ENCODE measurements at regions not wholly inside any gene's neighbourhood (a gene's known extent, or its start where the extent isn't known, plus 50 kb on each side); places are given as distances from the start of the nearest gene placed in this dataset.

DNA sequence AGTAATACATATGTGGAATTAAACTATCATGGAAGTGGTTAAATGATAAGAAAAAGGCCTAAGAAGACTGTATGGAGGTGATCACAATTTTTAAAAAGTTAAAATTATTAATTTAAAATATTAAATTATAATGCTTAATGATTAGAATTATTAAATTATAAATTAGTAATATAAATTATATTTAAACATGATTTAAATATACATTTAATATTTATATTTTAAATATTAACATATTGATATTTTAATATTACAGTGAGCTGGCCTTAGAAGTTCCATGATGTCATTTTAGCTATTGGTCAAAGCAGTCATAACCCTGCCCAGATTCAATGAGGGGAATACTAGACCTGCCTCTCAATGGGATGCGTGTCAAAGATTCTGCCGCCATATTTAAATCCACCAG lies 281.2 kb downstream of the PRDM2 start:
- DNase-seq: no peak

DNA sequence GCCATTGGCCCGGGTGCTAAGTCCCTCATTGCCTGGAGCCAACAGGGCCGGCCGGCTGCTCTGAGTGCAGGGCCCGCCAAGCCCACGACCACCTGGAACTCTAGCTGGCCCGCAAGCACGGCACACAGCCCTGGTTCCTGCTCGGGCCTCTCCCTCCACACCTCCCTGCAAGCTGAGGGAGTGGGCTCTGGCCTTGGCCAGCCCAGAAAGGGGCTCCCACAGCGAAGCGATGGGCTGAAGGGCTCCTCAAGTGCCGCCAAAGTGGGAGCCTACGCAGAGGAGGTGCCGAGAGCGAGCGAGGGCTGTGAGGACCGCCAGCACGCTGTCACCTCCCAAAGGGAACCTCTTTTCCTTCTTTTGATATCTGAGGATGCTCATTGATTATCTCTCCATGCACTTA lies 283.4 kb downstream of the PRDM2 start:
- DNase-seq: no peak

DNA sequence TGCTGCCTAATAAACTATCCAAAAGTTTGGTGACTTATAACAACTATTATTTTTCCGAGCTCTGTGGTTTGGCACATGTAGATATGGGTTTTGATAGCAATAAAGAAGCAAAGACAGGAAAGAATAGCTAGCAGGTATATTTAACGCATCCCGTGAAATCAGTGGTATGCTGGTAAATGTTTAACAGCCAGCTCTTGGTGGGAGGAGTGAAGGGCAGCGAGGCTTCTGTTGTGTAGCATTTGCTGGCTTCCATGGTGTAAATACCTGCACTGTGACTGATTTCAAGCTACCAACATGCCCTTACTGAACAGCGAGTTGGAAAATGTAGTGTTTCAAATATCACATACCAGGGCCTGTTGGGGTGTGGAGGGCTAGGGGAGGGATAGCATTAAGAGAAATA lies 291.0 kb downstream of the PRDM2 start:
- DNase-seq: no peak

DNA sequence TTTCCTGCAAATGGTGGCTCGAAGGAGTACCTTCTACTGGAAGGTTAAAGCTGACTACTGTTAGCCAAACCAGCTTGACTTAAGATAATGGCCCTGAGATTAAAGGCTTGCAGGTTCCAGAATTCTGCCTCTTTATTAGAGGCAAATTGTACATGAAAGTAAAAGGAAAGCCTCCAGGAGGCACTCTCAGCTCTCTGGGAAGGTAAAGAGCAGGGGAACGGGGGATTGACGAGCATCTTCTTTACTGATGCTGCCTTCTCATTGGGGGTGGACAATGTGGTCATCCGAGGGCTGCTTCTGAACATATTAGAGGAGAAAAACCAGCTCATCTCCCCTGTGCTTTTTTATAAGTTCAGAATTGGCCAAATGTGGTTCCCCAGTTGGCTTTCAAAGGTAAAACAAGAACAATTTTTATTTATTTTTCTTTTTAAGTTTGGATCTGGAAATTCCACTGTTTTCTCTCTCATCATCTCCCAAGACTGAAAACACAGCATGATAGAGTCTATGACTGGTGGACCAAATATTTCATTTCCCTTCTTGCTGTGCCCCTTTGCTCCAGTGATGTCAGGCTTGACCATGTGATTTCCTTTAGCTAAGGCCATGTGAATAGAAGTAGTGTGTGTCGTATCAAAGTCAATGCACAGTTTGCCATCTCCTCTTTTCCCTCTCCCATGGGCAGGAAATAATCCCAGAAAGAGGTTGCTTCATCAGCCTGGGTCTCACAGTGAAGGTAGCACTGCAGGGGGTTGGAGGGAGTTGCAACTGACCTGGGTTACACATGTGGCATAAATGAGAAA lies 292.7 kb downstream of the PRDM2 start:
- DNase-seq: no peak

DNA sequence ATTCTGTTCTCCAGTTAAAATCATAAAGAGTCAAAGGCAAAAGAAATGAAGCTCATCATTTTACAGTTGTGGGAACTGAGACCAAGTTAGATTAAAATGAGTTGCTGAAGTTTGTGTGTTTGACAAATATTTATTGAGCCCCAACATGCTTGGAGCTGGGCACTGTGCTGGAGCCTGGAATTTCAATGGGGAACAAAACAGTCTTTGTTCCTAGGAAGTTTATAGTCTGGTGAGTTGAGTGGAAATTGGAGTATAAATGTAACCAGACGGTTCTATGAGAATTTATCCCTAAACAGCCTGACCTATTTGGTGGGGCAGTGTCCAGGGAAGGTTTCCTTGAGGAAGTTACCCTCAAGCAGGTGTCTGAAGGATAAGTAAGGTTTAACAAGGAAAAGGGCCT lies 294.4 kb downstream of the PRDM2 start:
- no peak for DNase-seq

DNA sequence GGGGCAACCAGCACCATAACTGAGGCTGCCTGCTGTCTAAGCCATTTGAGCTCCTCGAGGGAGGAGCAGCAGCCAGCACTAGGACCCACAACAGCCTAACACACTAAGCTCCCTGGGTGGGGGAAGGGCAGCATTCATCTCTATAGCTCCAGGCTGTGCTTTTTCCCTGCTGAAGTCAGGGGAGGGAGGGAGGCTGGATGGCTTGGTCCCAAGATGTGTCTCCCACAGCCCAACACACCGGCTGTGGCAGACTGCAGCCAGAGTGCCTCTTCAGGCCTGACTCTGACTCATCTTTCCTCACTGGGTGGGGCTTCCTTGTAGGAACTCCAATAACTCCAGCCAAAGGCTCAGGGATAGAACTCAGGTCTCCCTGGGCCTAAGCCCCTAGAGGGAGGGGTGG lies 296.3 kb downstream of the PRDM2 start:
- DNase-seq: no peak

DNA sequence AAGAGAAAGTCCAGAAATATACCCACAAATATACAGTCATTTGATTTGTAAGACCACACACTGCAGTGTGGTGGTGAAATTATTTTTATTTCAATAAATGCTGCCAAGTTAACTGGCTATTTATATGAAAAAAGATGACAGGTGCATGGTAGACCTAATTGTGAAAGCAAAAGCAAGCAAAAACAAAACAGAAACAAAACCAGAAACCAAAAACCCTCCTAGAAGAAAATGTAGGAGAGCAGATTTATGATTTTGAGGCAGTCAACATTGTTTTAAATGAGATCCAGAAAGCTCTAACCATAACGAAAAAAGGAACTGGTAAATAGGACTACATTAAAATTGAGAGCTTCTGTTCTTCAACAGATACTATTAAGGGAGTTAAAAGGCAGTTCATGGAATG lies 303.6 kb downstream of the PRDM2 start:
- no peak for DNase-seq

DNA sequence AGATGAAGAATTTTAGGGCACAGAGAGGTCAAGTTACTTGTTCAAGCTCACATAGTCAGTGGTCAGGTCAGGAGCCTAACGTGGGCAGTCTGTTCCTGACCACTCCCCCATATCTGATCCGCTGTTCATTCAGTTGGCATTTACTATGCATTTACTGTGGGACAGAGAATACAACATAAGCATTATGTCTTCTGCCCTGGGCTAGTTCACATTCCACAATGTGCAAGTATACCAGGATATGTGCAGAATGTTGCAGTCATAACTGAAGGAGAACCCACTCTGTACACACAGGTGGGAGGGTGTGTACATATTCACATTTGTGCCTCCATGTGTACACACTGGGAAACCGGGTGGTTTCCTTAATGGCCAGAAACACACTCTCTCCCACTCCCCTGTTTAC lies 309.6 kb downstream of the PRDM2 start:
- DNase-seq: no peak

DNA sequence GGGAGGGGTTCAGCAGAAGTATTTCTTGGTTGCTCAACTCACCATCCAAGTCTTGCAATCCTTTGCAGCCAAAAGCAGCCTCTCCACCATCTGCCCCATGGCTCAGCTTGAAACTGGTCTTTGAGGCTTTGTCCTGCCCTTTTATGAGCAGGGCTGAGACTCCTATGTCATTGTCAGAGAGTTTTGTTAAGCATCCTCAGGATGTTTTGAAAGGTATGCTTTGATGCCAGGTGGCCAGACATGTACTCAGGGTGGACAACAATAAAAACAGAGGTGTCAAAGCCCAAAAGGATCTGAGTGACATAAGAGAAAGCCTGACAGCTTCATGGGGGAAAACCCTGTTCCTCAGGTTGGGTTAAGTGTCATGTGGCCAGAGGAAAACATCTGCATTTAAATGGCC lies 310.5 kb downstream of the PRDM2 start:
- DNase-seq: no peak

DNA sequence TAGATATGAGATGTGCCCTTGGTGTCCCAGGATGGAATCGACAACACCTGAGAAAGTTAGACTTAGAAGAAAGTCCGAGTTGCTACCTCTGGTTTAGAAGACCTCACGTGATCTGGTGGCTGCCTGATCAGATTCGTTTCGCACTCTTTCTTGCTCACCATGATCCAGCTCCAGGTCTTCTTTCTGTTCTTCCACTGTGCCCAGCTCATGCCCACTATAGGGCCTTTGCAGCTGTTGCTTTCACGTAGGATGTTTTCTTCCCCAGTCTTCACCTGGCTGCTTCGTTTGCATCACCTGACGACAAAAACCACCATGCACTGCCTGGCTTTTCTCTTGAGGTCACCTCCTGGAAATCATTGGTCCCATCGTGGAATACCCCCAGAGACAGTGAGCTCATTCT lies 311.1 kb downstream of the PRDM2 start:
- DNase-seq: no peak

DNA sequence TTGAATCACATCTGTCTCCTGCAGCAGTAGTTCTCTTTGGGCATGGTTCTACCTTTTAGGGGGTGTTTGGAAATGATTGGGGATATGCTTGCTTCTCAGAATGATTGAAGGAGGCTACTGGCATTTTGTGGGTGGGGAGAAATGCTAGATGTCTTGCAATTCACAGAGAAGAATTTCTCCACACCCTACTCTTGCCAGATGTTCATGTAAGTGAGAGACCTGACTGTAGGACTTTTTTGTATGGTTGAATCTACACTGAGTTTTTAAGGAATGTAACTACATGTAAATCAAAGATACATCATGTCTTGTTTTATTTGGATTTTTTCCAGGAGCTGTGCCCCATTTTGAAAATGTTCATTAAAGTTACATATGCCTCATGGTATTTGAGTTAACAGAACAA lies 311.9 kb downstream of the PRDM2 start:
- DNase-seq: no peak

DNA sequence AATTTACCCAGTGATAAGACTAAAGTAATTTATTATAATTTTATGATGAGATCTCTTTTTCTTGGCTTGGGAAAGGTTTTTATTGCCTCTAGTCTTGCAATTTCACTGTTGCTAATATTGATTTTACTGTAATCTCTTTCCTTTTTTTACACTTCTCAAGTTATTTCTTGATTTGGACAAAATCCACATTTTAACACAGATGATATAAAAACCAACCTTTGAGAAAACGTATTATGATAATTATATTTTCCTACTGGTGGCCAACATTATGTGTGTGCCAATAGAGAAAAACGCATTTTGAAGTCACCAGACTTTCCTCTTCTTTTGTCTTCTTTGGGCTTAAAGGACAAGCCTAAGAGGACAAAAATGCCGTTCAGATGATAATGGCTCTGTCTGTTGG lies 314.9 kb downstream of the PRDM2 start:
- no peak for DNase-seq

DNA sequence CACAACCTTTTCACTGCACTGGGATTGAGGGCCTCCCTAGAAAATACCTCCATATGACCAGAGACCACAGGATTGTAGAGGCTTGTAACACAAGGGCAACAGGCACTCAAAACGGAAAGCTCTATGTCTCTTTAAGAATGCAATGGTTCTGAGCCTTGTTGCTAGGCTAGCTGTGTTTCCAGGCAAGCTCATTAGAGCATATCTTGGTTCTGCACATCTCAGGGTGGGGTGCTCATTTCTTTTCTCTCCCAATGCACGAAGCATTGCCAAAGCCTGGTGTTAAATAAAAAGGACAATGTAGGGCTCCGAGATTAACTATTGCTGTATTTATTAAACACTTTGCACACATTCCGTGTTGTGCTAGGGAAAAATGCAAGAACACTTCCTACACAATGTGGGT lies 315.9 kb downstream of the PRDM2 start:
- no peak for DNase-seq

DNA sequence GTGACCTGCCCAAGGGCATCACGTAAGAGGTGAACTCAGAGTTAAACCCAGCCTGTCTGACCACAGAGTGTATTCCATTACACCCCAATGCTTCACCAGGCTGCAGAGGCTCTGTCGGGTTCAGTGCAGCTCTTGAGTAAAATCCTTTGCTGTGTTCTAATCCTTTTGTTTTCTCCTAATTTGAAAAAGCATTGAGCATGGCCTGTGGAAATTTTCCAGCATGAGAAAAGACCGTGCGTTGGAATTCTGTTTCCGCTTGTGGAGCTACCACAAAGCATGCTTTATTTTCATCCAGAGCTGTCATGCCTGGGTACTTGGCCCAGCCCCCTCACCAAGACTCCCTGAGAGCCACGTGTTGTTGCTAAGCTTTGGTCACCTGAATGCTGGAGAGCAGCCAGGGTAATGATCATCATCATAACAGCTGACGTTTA lies 317.6 kb downstream of the PRDM2 start:
- DNase-seq: no peak

DNA sequence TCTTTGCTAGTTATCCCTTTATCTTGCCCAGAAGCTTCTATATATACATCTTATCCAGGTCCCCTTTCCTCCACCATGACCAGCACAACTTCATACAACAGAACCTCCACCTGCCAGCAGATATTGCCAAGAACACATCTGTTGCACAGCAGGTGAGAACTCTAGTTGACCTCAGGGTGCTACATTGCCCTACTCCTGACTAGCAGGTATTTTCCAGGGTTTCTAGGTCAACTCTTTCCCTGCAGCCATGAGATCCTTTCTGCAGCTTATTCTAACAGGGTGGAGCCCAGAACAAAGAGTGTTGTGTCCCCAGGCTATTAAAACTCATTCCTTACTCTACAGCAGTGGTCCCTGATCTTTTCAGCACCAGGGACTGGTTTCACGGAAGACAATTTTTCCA lies 319.5 kb downstream of the PRDM2 start:
- no peak for DNase-seq

DNA sequence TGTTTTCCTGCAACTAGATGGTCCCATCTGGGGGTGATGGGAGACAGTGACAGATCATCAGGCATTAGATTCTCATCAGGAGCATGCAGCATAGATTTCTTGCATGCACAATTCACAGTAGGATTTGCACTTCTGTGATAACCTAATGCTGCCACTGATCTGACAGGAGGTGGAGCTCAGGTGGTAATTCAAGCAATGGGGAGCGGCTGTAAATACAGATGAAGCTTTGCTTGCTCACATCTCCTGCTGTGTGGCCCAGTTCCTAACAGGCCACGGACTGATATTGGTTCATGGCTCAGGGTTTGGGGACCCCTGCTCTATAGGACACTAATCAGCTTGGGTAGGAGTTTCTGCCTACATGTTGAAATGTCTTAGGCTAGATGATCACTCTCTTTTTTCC lies 320.0 kb downstream of the PRDM2 start:
- no peak for DNase-seq

DNA sequence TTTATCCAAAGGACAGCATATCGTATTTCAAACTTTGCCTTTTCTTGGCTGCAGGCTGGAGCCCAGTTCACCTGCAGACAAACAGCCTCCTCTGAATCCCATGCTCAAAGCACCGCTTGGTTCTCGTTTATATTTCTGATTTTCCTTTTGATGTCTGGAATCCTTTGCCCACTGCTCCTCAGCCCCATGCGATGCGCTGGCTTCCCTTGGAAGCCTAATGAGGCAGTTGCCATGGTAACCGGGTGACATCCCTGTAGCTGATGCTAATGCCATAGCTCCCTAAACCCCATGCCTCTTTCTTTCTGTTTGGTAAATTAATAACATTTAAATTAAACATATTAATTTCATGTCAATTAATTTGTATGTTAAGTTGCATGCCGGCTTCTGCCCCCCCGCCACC lies 327.1 kb downstream of the PRDM2 start:
- no peak for DNase-seq

DNA sequence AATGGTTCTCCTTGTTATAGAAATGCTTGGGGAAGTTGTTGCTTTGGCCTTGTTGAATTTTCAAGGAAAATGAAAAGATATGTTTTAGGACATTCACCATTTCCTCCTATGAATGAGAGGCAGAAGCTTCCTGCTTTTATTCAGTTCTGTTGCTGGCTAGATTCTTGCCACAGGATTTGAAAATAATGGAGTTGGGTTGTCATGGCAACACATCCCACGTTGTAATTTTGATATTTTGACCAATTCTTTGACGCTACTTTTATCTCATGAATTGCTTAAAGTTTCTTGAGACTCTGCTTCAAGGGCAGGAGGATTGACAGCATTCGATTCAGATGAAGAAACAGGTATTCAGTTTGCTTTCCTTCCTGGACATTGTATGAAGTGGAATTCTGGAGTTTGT lies 331.5 kb downstream of the PRDM2 start:
- DNase-seq: no peak

DNA sequence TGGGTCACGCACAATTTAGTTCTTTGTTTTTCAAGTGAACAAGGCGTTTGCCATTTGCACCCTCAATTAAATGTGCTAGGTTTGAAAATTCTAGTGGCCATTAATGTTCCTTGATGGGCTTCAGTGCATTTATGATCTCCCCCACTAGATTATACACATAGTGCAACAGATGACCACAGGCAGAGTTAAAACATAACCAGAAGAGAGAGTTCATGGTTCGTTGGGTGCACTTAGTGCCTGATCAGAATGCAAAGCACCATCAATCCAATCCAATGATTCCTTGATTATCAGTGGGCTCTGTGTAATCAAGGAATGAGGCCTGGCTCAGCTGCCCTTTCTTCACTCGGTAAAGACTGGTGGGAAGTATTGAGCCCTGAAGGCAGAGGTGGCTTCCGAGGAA lies 334.5 kb downstream of the PRDM2 start:
- DNase-seq: no peak

DNA sequence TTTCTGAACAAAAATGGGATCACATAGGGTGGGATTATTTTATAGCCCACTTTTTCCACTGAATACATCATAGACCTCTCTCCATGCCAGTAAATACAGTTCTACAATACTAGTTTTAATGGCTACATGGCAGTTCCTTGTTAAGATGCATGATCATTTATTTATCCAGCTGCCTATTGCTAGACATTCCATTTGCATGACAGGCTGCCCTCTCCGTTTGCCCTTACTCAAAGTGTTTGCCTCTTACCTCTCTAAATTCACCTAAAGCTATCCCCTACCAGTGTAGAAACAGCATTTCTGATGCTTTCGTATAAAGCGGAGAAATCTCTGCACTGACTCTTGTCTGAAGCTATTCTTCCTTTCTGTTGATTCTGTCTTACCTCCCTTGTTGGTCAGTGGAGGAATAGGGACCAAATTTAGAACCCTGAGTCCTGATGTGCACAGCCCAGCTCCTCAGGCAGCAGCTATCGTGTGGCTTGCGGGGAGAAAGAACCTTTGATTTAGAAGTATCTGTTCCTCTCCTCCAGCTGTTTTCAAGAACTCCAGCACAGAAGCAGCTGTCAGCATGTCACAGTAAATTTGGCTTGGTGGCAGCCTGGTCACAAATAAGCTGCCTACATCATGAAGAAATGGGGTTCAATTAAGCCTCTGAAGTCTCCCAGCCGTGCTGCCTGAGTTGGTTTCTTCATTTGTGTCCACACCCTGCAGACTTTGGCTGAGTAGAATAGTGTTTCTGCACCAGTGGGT lies 337.3 kb downstream of the PRDM2 start:
- DNase-seq: no peak

DNA sequence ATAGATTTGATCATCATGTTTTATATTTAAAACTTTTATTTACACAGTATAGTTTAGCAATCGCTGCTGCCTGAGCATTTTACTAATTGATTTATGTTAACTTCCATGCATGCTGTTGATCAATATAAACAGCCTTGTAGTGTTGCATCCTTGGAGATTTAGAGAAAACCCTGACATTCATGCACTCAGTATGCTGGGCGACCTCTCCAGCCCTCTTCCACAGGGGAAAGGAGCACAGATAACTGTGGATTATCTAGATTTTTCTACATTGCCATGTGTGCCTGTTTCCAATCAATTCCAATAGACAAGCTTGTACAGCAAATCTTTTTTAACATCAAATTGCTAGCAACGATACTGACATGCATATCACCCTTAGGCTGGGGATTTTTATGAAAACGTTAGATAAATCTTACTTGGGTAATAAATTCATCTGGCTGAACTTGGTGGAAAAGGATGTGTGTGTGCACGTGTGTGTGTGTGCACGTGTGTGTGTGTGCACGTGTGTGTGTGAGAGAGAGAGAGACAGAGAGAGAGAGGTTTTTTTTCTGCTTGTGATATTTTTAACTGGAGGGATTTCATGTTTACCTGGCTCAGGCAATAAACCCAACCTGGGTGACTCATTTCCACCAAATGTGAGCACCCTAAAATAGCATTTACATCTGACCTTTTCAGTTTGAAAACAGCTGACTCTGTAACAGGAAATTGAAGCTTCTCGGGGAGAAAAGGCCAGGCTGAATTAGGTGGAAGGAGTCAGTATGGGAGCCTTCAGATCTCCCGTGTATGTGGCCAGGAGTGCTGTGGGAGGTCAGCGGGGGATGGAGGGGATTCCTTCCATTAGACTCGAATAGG lies 339.8 kb downstream of the PRDM2 start:
- DNase-seq: no peak

DNA sequence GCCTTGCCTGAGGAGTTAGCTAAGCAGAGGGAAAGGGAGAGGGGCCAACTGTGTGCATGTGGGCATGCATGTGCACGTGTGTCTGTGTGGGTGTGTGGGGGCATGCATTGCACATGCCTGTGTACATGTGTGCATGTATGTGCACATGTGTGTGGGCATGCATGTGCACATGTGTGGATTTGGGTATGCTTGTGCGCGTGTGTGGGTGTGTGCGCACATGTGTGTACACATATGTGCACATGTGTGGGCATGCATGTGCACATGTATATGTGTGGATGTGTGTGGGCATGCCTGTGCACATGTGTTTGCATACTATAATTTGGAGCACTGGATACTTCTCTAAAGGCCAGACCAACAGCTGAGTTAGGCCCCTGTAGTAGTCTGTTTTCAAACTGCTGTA lies 350.0 kb downstream of the PRDM2 start:
- no peak for DNase-seq

DNA sequence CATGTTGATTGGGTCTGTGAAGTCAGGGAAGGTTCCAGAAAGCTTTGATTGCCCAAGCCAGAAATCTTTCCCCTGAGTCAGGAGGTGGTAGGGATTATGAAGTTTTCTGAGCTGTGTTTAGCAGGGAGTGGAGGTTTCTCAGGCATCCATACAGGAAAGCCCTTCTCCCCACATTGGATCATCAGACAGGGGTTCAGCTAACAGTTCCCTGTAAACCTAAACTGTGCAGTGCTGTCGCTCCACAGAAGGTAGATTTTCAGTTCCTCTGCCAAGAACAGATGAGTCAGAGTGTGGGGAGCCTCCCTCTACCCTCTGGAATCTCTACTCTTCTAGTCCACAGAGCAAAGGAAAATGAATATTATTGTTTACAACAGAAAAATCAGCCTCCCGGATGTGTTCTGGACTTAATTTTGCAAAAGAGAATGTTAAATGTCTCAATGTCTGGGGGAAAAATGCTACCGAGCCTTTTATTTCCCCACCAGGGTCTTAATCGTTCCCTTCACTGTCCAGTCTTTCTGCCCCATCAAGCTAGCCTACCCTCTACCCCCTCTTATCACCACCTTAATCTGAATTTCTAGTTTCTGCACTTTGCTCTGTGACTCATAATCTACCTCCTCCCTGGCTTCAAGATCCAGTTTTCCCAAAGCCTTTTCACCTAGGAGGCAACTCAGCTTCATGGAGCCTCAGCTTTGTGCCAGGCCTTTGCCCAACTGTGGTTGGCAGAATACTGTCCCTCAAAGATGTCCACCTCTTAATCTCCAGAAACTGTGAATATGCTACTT lies 355.6 kb downstream of the PRDM2 start:
- no peak for DNase-seq
